SU-DHL-6 (cell line): ENCODE measurements at regions not wholly inside any gene's neighbourhood (a gene's known extent, or its start where the extent isn't known, plus 50 kb on each side); places are given as distances from the start of the nearest gene placed in this dataset.

Experiments used
- H2AFZ ChIP-seq: fragments of 200-600 bp; sonication (generic); 2 replicates; pipeline ENCODE4 v1.6.1; 2014; ENCODE audit warnings: low read depth, mild to moderate bottlenecking, moderate library complexity, mixed read lengths, antibody characterized with exemption, low read length; ENCODE audit not compliant: severe bottlenecking
- H3F3A ChIP-seq: fragments of 200-600 bp; shearing (Covaris generic); 2 replicates; pipeline ENCODE4 v1.6.0; 2016; ENCODE audit warnings: antibody characterized with exemption, mild to moderate bottlenecking; ENCODE audit not compliant: insufficient read depth
- H3K27ac ChIP-seq: fragments of 200-600 bp; sonication (generic); 2 replicates; pipeline ENCODE4 v1.5.1; 2016; ENCODE audit warnings: low read depth, mild to moderate bottlenecking, low read length, moderate library complexity, mixed read lengths
- H3K27me3 ChIP-seq: fragments of 200-600 bp; sonication (generic), shearing (Covaris generic); 2 replicates; pipeline ENCODE4 v1.6.0; 2014; ENCODE audit warnings: mild to moderate bottlenecking, low read length
- H3K36me3 ChIP-seq: fragments of 200-600 bp; sonication (generic); 2 replicates; pipeline ENCODE4 v1.6.1; 2014; ENCODE audit warnings: mild to moderate bottlenecking, low read length, mixed read lengths
- H3K4me2 ChIP-seq: fragments of 300-600, 200-600 bp; shearing (Covaris generic), sonication (generic); 2 replicates; pipeline ENCODE4 v1.6.0; 2014; ENCODE audit warnings: low read length, low read depth, mild to moderate bottlenecking; ENCODE audit not compliant: poor library complexity, severe bottlenecking
- H3K4me3 ChIP-seq: fragments of 200-600 bp; sonication (generic); 2 replicates; pipeline ENCODE4 v1.5.1; 2014; ENCODE audit warnings: antibody characterized with exemption, low read length, mild to moderate bottlenecking, mixed read lengths; ENCODE audit not compliant: insufficient read depth, poor library complexity, severe bottlenecking
- H3K79me2 ChIP-seq: fragments of 200-600 bp; sonication (generic); 2 replicates; pipeline ENCODE4 v1.6.1; 2014; ENCODE audit warnings: mild to moderate bottlenecking, low read length, moderate library complexity; ENCODE audit not compliant: insufficient read depth
- H3K9ac ChIP-seq: fragments of 200-600 bp; sonication (generic); 2 replicates; pipeline ENCODE4 v1.7.0; 2014; ENCODE audit warnings: mild to moderate bottlenecking, low read length
- H3K9me2 ChIP-seq: fragments of 200-600 bp; sonication (generic); replicated peaks from 2 replicates; pipeline ENCODE4 v1.6.1; 2014; ENCODE audit warnings: low read length; ENCODE audit not compliant: insufficient read depth
- H3K9me3 ChIP-seq: fragments of 200-600 bp; sonication (generic); 2 replicates; pipeline ENCODE4 v1.6.1; 2014; ENCODE audit warnings: low read length, mixed read lengths; ENCODE audit not compliant: insufficient read depth
- H4K20me1 ChIP-seq: fragments of 200-600 bp; sonication (generic); 2 replicates; pipeline ENCODE4 v1.6.1; 2014; ENCODE audit warnings: low read depth, mild to moderate bottlenecking, antibody characterized with exemption, low read length, moderate library complexity, mixed read lengths
- EZH2phosphoT487 ChIP-seq: fragments of 200-600 bp; sonication (generic), shearing (Covaris generic); conservative IDR thresholded peaks from 2 replicates; pipeline ENCODE4 v1.6.1; 2018; ENCODE audit warnings: mild to moderate bottlenecking, antibody characterized with exemption, low read length, moderate library complexity, mixed read lengths
- TF ChIP-seq, protein P1 (sequence below): fragments of 200-600 bp; sonication (generic); IDR thresholded peaks from one replicate; pipeline ENCODE4 v1.5.1; 2017; ENCODE audit warnings: antibody characterized with exemption, mild to moderate bottlenecking, low read length, moderate library complexity; ENCODE audit not compliant: insufficient read depth, poor library complexity, severe bottlenecking

DNA sequence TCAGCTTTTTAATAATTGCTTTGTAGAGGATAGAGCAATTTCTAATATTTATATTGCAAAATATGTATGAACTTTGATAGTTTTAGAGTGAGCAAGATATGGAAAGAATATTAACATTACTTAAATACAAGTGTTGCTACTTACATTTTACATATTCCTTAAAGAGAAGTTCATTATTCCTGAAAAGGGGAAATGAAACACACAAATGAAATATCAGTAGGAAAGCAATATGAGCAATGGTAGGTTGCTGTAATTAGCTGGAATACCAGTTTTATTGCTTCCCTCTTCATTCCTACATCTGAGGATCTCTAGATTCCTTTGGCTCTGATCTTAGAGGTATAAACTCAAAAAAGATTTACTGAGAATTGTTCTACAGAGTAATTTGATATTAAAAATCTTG is 414.1 kb downstream of the FAM170A start:
- H2AFZ ChIP-seq = no peak overlapping the region

GRCh38 chr5:120052916-120053828 is 410.9 kb upstream of the PRR16 start:
- H4K20me1 ChIP-seq = no peaks in the 10 kb centered on the region
- H3K4me2 ChIP-seq = no peak overlapping the region
- H3K9ac ChIP-seq = no peak overlapping the region

More for the DNA sequence above, 414.1 kb downstream of the FAM170A start:
- Histone ChIP-seq H3K79me2 (no peaks in the 10 kb centered on the region), H4K20me1 (no peaks in the 10 kb centered on the region), H3K4me3 (no peak overlapping the region), H3F3A (no peaks in the 10 kb centered on the region), H3K9ac (no peak overlapping the region), H3K4me2 (no peak overlapping the region), H3K9me2 (no peaks in the 10 kb centered on the region), H3K27me3 (no peaks in the 10 kb centered on the region), H3K36me3 (no peaks in the 10 kb centered on the region), H3K9me3 (no peaks in the 10 kb centered on the region), H3K27ac (no peak overlapping the region)
- TF ChIP-seq, protein P1, sequence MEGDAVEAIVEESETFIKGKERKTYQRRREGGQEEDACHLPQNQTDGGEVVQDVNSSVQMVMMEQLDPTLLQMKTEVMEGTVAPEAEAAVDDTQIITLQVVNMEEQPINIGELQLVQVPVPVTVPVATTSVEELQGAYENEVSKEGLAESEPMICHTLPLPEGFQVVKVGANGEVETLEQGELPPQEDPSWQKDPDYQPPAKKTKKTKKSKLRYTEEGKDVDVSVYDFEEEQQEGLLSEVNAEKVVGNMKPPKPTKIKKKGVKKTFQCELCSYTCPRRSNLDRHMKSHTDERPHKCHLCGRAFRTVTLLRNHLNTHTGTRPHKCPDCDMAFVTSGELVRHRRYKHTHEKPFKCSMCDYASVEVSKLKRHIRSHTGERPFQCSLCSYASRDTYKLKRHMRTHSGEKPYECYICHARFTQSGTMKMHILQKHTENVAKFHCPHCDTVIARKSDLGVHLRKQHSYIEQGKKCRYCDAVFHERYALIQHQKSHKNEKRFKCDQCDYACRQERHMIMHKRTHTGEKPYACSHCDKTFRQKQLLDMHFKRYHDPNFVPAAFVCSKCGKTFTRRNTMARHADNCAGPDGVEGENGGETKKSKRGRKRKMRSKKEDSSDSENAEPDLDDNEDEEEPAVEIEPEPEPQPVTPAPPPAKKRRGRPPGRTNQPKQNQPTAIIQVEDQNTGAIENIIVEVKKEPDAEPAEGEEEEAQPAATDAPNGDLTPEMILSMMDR = no peak
- no peak for TF ChIP-seq EZH2phosphoT487

GRCh38 chr5:120053841-120054240 is 410.3 kb upstream of the PRR16 start:
- Histone ChIP-seq H3K27me3 (no peaks in the 10 kb centered on the region), H3K79me2 (no peaks in the 10 kb centered on the region), H3K9me3 (no peaks in the 10 kb centered on the region), H2AFZ (no peak overlapping the region), H3K36me3 (no peaks in the 10 kb centered on the region), H3K4me3 (no peak overlapping the region), H3K9ac (no peak overlapping the region), H3K4me2 (no peak overlapping the region), H3F3A (no peaks in the 10 kb centered on the region), H3K9me2 (no peaks in the 10 kb centered on the region), H4K20me1 (no peaks in the 10 kb centered on the region), H3K27ac (no peak overlapping the region)
- TF ChIP-seq, protein P1 = no peak
- no peak for TF ChIP-seq EZH2phosphoT487

More at GRCh38 chr5:120052916-120053828, 410.9 kb upstream of the PRR16 start:
- H3K27ac ChIP-seq = no peak overlapping the region
- H3K4me3 ChIP-seq = no peak overlapping the region
- no peaks in the 10 kb centered on the region for H3F3A ChIP-seq
- H3K36me3 ChIP-seq = no peaks in the 10 kb centered on the region
- H3K9me3 ChIP-seq = no peaks in the 10 kb centered on the region
- H3K79me2 ChIP-seq = no peaks in the 10 kb centered on the region
- H2AFZ ChIP-seq = no peak overlapping the region
- no peaks in the 10 kb centered on the region for H3K27me3 ChIP-seq
- TF ChIP-seq, protein P1 = no peak
- no peak for TF ChIP-seq EZH2phosphoT487
- H3K9me2 ChIP-seq = no peaks in the 10 kb centered on the region
